ENCODE measurements at regions not wholly inside any gene's neighbourhood (a gene's known extent, or its start where the extent isn't known, plus 50 kb on each side); places are given as distances from the start of the nearest gene placed in this dataset.

DNA sequence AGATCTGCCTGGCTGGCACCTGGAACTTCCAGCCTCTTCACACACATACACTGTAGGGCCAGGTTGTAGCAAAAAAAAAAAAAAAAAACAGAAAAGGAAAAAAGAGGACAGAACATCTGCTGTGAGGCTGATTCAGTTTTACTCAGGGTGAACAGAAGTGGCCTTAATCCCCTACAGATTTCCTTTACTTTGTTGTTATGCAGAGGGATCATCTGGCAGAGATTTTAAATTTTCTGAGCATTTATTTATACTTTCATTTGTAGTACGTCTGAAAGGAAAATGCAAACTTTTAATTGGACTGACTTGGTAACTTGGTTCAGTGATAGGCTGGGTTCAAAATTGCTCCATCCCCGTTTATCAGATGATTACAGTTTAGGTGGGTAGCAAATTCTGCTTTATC lies 50.8 kb upstream of the PRICKLE1 start:
- intact Hi-C loops (cut with micrococcal nuclease) = no loop called here

DNA sequence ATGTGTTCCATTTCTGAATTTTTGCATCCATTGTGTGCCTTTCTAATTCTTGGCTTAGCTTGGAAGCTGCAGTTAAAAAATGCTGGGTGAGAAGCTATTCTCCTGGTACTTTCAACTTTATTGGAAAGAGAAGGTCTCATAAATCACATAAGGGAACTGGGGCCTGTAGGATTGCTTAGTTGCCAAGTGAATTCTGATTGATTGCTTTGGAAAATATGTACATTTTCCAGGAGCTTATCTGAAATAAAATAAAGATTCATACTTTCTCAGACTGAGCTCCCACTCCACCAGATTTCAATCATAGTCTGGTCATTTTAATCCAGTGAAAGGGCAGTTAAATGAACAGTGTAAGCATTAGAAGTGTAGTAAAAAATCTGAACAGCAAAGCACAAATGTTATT lies 50.0 kb upstream of the PRICKLE1 start:
- intact Hi-C loops (cut with micrococcal nuclease) = no loop called here
